Keratinocyte (primary cell): ENCODE measurements at regions not wholly inside any gene's neighbourhood (a gene's known extent, or its start where the extent isn't known, plus 50 kb on each side); places are given as distances from the start of the nearest gene placed in this dataset.

Experiments
- DNase-seq: peaks from one replicate; pipeline ENCODE4 v3.0.0-alpha.2; 2011; ENCODE audit warnings: low read depth, missing footprints, low spot score
- FAIRE-seq: peaks from 2 replicates; lab custom pipeline; 2011; peaks lifted over from hg19 to GRCh38; lab: Jason Lieb, UNC
- H2AFZ ChIP-seq: 2 replicates; pipeline ENCODE4 v1.6.0; 2012; ENCODE audit warnings: low read length, control low read depth, inconsistent platforms; ENCODE audit not compliant: control insufficient read depth
- H3K27ac ChIP-seq: 2 replicates; pipeline ENCODE4 v1.5.1; 2011; ENCODE audit warnings: low read length; ENCODE audit not compliant: control insufficient read depth, insufficient read depth
- H3K27me3 ChIP-seq: 3 replicates; pipeline ENCODE4 v1.6.0; 2011; ENCODE audit warnings: low read length; ENCODE audit not compliant: control insufficient read depth, insufficient read depth; ENCODE audit errors: extremely low read depth
- H3K36me3 ChIP-seq, 2 experiments: 2 replicates in 1 of 2; 3 replicates in 1 of 2; pipeline ENCODE4 v1.5.1; 2011; ENCODE audit warnings: low read length in 2 of 2, mild to moderate bottlenecking in 1 of 2; ENCODE audit not compliant: control insufficient read depth in 2 of 2, insufficient read depth in 2 of 2; ENCODE audit errors: extremely low read depth in 1 of 2
- H3K4me1 ChIP-seq: 3 replicates; pipeline ENCODE4 v1.5.1; 2011; ENCODE audit warnings: low read length; ENCODE audit not compliant: control insufficient read depth, insufficient read depth; ENCODE audit errors: extremely low read depth
- H3K4me2 ChIP-seq: 3 replicates; pipeline ENCODE4 v1.6.0; 2011; ENCODE audit warnings: low read depth, low read length; ENCODE audit not compliant: control insufficient read depth, insufficient read depth; ENCODE audit errors: extremely low read depth
- H3K4me3 ChIP-seq, 3 experiments: fragments of 200-600 bp in 1 of 3; sonication (generic) in 1 of 3; 2 replicates in 2 of 3; 3 replicates in 1 of 3; pipeline ENCODE4 v1.5.1; 2011 to 2016; ENCODE audit warnings: low read length in 3 of 3, mild to moderate bottlenecking in 3 of 3, control low read depth in 2 of 3, inconsistent platforms in 1 of 3, low read depth in 1 of 3, mixed read lengths in 1 of 3, mixed run types in 1 of 3, moderate library complexity in 1 of 3; ENCODE audit not compliant: control insufficient read depth in 2 of 3, insufficient read depth in 2 of 3; ENCODE audit errors: extremely low read depth in 1 of 3
- H3K79me2 ChIP-seq: 2 replicates; pipeline ENCODE4 v1.6.0; 2012; ENCODE audit warnings: low read length; ENCODE audit not compliant: control insufficient read depth, insufficient read depth
- H3K9ac ChIP-seq: 3 replicates; pipeline ENCODE4 v1.6.0; 2011; ENCODE audit warnings: low read length; ENCODE audit not compliant: control insufficient read depth, insufficient read depth; ENCODE audit errors: extremely low read depth
- H3K9me1 ChIP-seq: 3 replicates; pipeline ENCODE4 v1.6.0; 2011; ENCODE audit warnings: low read length; ENCODE audit not compliant: control insufficient read depth, insufficient read depth; ENCODE audit errors: extremely low read depth
- H3K9me3 ChIP-seq: 2 replicates; pipeline ENCODE4 v1.5.1; 2012; ENCODE audit warnings: low read depth, low read length; ENCODE audit not compliant: control insufficient read depth
- H4K20me1 ChIP-seq: 3 replicates; pipeline ENCODE4 v1.6.0; 2011; ENCODE audit warnings: low read length; ENCODE audit not compliant: control insufficient read depth, insufficient read depth; ENCODE audit errors: extremely low read depth
- EZH2 ChIP-seq: IDR thresholded peaks from one replicate; pipeline ENCODE4 v1.6.1; 2012; ENCODE audit warnings: inconsistent platforms, mild to moderate bottlenecking, low read length, moderate library complexity
- dilution Hi-C: fragments of 300-500 bp; cut with MboI; formaldehyde crosslinking; loops from one replicate; pipeline ENCODE4 v1.7.0; 2020; ENCODE audit warnings: low sequenced_read_pairs; ENCODE audit not compliant: extremely low pct_ligation_motif_present
- TF ChIP-seq, protein P1 (sequence below), 3 experiments: IDR thresholded peaks in 1 of 3; conservative IDR thresholded peaks in 1 of 3; optimal IDR thresholded peaks in 1 of 3; 2 replicates in 2 of 3; 3 replicates in 1 of 3; pipeline versions ENCODE3 to v1.5.1; 2011; ENCODE audit warnings: low read length in 3 of 3, mild to moderate bottlenecking in 3 of 3, moderate library complexity in 2 of 3, control low read depth in 1 of 3, inconsistent platforms in 1 of 3; ENCODE audit not compliant: insufficient read depth in 2 of 3; ENCODE audit errors: extremely low read depth in 1 of 3

GRCh38 chr1:157193702-157194391 is 55.7 kb upstream of the ETV3 start:
- no peak for FAIRE-seq
- dilution Hi-C loops: no loop called here
- Histone ChIP-seq H2AFZ (peak overlapping the region; percentile 43), H3K79me2 (no peaks in the 10 kb centered on the region), H3K36me3 (no peaks in the 10 kb centered on the region), H3K4me3 (no peak overlapping the region), H3K4me2 (peak overlapping the region; percentile 27), H3K4me1 (peaks cover 14% of the 10 kb centered on the region), H3K27ac (no peak overlapping the region), H3K27me3 (no peaks in the 10 kb centered on the region), H4K20me1 (no peaks in the 10 kb centered on the region), H3K9me3 (no peaks in the 10 kb centered on the region), H3K9ac (no peak overlapping the region), H3K9me1 (no peaks in the 10 kb centered on the region)
- TF ChIP-seq EZH2: no peak
- TF ChIP-seq, protein P1, sequence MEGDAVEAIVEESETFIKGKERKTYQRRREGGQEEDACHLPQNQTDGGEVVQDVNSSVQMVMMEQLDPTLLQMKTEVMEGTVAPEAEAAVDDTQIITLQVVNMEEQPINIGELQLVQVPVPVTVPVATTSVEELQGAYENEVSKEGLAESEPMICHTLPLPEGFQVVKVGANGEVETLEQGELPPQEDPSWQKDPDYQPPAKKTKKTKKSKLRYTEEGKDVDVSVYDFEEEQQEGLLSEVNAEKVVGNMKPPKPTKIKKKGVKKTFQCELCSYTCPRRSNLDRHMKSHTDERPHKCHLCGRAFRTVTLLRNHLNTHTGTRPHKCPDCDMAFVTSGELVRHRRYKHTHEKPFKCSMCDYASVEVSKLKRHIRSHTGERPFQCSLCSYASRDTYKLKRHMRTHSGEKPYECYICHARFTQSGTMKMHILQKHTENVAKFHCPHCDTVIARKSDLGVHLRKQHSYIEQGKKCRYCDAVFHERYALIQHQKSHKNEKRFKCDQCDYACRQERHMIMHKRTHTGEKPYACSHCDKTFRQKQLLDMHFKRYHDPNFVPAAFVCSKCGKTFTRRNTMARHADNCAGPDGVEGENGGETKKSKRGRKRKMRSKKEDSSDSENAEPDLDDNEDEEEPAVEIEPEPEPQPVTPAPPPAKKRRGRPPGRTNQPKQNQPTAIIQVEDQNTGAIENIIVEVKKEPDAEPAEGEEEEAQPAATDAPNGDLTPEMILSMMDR (optimal IDR thresholded peaks at IDR 0.05 in 1 of 3, IDR thresholded peaks at IDR 0.05 in 1 of 3, conservative IDR thresholded peaks at IDR 0.05 in 1 of 3; ENCODE audit: extremely low read depth in 1 of 3, insufficient read depth in 2 of 3, low read length in 3 of 3): peak; percentile 67 to 68 (median 67)
- peak; percentile 35 for DNase-seq

DNA sequence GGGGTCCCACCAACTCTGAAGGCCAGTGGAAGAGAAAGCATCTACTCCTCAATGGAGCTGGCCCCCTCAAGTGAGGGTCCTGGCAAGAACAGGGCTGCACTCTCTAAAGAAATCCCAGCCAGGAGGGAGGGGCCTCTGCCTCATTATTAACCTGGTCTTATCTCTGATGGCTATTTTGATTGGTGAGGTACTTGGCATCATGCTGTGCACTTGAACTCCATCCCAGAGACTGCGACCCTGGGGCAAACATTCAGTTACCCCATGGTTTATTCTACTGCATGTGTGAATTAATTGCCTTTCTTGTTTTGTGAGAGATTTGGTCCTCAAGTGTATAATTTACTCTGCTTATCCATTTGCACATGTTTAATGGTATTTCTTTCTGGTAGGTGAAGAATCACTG is 55.0 kb upstream of the ETV3 start:
- Histone ChIP-seq H3K4me1 (peaks cover 10% of the 10 kb centered on the region), H3K27ac (no peak overlapping the region), H3K4me3 (no peak overlapping the region), H3K79me2 (no peaks in the 10 kb centered on the region), H3K9me3 (no peaks in the 10 kb centered on the region), H3K4me2 (no peak overlapping the region), H4K20me1 (no peaks in the 10 kb centered on the region), H3K36me3 (no peaks in the 10 kb centered on the region), H3K9me1 (no peaks in the 10 kb centered on the region), H3K27me3 (no peaks in the 10 kb centered on the region), H2AFZ (no peak overlapping the region), H3K9ac (no peak overlapping the region)
- dilution Hi-C loops: no loop called here
- FAIRE-seq: no peak
- TF ChIP-seq EZH2: no peak
- no peak for DNase-seq
